ENCODE measurements at regions not wholly inside any gene's neighbourhood (a gene's known extent, or its start where the extent isn't known, plus 50 kb on each side); places are given as distances from the start of the nearest gene placed in this dataset.
"Not testable (repeated sequence)": the region's sequence is repeated elsewhere in the genome, so short reads cannot be mapped to it uniquely, and the experiment has no call there.

- DNase-seq (ENCODE audit: low read depth in 3 of 3): no peak
Measured at GRCh38 chr6:100228437-100228833, 234.4 kb upstream of the MCHR2 start.

DNA sequence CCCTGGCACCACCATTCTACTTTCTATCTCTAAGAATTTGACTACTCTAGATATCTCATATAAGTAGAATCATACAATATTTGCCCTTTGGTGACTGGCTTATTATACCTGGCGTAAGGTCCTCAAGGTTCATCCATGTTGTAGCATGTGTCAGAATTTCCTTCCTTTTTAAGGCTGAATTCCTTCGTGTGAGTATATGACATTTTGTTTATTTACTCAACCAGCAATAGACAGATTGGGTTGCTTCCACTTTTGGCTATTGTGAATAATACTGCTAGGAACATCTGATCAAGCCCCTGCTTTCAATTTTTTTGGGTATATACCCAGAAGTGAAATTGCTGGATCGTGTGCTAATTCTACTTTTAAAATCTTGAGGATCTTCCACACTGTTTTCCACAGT is 232.8 kb upstream of the MCHR2 start:
- DNase-seq (ENCODE audit: low read depth in 3 of 3): no peak

- not testable (repeated sequence) for DNase-seq (ENCODE audit: low read depth in 3 of 3)
Measured at GRCh38 chr6:100223952-100224351, 229.9 kb upstream of the MCHR2 start.

- no peak for DNase-seq (ENCODE audit: low read depth in 3 of 3)
Measured at GRCh38 chr6:100220543-100220942, 226.5 kb upstream of the MCHR2 start.

DNA sequence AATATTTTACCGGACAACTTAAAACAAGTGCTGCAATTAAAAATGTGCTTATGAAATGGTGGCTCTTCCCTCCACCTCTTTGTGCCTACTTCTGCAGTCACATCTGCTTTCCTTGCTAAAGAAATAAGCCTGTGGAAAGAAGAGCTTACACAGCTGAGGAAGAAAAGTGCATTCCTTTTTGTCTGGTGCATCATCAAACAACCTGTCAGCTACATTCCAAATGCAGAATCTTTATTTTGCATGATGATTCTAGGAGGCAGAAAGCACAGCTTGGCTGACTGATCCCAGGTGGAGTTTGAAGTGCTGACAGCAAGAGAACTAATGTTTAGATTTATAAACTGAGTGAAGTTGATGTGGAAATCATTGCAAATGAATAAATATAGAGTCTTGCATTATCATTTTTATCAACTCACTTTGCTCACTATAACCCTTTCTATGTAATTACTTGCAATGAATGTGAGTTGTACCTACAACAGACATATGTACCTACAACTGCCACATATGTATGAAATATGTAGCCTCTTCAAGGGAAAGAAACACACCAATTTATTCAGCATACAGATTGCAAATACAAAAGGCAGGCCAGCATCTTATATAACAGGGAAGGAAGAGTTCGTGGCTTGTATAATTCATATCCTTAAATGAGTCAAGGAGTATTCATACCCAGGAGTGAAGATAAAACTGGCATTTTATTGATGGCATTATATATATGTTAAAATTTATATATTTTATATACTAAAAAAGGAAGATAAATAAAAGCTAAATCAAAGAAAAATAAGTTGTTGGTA is 223.4 kb upstream of the MCHR2 start:
- no peak for DNase-seq (ENCODE audit: low read depth in 3 of 3)

DNA sequence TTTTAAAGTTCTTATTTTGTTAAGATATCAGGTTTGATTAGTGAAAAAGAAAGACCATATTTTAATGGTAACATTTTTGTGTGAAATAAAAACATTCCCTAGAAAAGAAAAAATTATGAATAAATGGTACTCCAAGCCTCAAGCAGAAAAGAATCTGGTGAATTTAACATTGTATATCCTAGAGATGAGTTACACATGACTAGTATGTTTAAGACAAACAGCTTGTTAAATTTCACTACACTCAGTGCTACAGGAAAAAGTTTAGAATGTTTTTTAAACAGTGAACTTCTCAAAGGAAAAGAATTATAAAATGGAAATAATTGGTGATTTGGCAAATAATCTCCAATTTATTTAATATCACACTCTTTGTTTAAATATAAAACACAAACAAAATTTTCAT is 222.7 kb upstream of the MCHR2 start:
- DNase-seq (ENCODE audit: low read depth in 3 of 3): no peak

DNA sequence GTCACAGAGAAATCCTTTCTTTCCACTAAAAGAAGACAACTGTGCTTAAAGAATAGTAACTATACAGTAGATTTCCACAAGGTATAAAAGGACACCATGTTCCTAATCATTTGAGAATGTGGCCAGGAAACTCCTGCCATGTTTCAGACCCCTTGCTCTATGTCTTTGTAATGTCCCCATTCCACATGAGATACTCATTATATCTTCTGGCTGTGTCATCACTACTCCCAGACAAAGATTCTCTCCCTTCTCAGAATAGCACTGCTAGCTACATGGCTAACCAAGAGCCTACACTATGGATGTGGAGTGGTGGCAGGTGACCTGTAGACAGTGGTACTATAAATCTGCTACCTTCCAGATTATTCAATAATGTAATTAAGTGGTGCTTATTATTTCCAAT is 218.1 kb upstream of the MCHR2 start:
- DNase-seq (ENCODE audit: low read depth in 3 of 3): no peak

- no peak for DNase-seq (ENCODE audit: low read depth in 3 of 3)
Measured at GRCh38 chr6:100210137-100211117, 216.4 kb upstream of the MCHR2 start.

DNA sequence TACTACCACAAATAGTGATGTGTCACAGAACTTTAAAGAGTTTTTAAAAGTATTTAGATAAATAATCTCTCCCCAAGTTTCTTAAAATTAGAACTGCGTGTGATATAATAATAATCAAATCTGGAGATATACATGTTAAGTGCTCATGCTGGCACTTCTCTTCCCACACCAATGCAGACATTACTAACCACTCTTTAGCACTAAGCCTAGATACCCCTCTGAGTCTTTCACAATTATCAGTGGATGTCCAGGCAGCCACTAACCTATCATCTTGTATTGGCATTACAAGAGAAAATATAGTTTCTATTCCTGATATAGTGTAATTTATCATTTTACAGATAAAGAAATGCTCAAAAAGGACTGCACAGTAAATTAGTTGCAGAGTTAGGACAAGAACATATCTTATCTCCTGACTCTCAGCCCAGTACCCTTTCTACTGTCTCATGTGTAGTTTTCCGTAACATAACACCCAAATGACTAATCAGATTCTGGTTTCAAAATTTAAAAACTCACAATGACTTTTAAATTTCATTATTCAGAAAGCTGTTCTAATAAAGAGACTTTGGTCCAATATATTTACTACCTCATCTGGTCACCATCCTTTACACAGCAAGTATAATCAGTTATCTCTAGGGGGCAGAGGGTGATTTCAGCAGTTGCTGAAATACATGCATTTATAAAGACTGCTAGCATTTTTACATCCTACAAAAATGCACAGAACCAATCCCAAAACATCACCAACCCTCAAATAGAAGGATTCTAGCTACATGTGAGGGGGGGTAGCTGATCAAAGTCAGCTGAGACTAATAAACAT is 215.5 kb upstream of the MCHR2 start:
- DNase-seq (ENCODE audit: low read depth in 3 of 3): no peak

- no peak for DNase-seq (ENCODE audit: low read depth in 3 of 3)
Measured at GRCh38 chr6:100203400-100203799, 209.4 kb upstream of the MCHR2 start.

- DNase-seq (ENCODE audit: low read depth in 3 of 3): no peak
Measured at GRCh38 chr6:100202417-100203194, 208.6 kb upstream of the MCHR2 start.

DNA sequence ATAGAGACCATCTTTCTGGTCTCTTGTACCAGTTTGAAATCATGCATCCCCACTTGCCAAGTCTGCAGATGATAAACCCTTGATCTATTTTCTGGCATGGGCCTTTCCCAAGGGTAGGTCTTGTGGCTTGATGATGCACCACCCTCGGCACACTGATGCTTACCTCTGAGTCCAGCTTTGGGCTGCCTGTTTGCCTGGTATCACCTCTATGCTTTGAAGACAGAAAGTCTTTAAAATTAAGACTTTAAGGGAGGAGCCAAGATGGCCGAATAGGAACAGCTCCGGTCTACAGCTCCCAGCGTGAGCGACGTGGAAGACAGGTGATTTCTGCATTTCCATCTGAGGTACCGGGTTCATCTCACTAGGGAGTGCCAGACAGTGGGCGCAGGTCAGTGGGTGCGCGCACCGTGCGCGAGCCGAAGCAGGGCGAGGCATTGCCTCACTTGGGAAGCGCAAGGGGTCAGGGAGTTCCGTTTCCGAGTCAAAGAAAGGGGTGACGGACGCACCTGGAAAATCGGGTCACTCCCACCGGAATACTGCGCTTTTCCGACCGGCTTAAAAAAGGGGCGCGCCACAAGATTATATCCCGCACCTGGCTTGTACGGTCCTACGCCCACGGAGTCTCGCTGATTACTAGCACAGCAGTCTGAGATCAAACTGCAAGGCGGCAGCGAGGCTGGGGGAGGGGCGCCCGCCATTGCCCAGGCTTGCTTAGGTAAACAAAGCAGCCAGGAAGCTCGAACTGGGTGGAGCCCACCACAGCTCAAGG is 202.4 kb upstream of the MCHR2 start:
- not testable (repeated sequence) for DNase-seq (ENCODE audit: low read depth in 3 of 3)

DNA sequence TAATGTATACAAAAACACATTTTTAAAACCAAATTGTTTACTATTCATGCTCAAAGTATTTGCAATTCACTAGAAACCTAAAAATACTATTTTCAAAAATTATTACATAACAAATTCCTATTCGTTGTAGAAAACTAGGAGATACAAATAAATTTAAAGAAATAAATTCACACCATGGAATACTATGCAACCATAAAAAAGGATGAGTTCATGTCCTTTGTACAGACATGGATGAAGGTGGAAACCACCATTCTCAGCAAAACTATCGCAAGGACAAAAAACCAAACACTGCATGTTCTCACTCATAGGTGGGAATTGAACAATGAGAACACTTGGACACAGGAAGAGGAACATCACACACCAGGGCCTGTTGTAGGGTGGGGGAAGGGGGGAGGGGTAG is 201.2 kb upstream of the MCHR2 start:
- not testable (repeated sequence) for DNase-seq (ENCODE audit: low read depth in 3 of 3)

DNA sequence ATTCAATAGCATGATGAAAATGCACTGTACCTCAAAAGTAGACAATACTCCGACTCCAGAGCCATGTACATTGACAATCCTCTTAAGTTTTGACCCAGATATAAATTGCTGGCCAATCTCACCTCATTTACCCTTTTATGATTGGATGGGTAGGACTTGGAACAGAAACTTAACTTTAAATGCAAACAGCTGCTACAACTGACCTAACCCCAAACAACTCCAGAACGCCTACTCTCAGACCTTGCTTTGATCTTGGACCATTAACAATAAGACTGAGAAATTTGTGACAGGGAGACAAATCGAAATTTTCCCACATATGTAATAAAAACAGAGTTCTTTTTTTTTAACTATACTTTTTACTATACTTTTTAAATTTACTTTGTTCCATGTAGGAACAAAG is 200.5 kb upstream of the MCHR2 start:
- DNase-seq (ENCODE audit: low read depth in 3 of 3): no peak

GRCh38 chr6:100188754-100189153 is 194.7 kb upstream of the MCHR2 start:
- no peak for DNase-seq (ENCODE audit: low read depth in 3 of 3)

- no peak for DNase-seq (ENCODE audit: low read depth in 3 of 3)
Measured at GRCh38 chr6:100186552-100186951, 192.5 kb upstream of the MCHR2 start.

DNA sequence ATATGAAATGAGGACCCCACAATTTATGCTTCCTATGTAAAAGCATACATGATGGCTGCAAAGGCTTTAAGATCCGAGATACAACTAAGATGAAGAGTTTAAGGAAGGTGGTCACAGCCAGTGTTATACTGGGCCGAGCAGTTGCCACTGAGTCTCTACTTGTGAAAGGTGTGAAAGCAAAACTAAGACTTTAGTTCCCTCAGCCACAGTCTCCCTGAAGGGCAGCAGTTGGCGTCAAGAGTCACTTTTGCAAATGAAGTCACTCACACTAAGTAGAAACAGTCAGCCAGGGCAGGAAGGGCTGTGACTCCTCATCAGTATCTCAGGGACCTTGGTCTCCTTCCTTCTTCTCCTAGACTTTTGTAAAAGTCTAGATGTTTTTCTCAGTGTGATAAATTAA is 191.6 kb upstream of the MCHR2 start:
- no peak for DNase-seq (ENCODE audit: low read depth in 3 of 3)

DNA sequence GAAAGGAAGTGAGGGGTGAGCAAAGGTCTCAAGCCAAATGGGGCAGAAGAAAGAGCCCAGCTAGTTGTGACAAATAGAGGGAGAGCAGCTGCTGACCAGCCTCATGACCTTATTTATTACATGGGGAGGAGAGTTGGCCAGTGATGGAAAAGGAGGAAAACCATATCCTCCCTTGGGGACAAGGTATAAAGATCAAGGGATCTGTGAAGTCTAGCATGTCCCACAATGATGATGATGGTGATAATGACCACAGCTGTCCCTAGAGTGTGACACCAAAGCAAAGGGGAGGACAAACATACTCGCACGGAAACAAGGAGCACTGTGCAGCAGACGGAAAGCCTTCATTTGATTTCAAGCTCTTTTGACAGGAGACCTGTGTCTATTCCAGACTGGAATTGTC is 190.4 kb upstream of the MCHR2 start:
- DNase-seq (ENCODE audit: low read depth in 3 of 3): no peak

GRCh38 chr6:100182313-100182712 is 188.3 kb upstream of the MCHR2 start:
- no peak for DNase-seq (ENCODE audit: low read depth in 3 of 3)

- DNase-seq (ENCODE audit: low read depth in 3 of 3): no peak
Measured at GRCh38 chr6:100181309-100181708, 187.3 kb upstream of the MCHR2 start.
